Parathyroid adenoma (tissue), 2 donors: ENCODE measurements at regions not wholly inside any gene's neighbourhood (a gene's known extent, or its start where the extent isn't known, plus 50 kb on each side); places are given as distances from the start of the nearest gene placed in this dataset.

Experiments used
- H2AFZ ChIP-seq: fragments of 300-600 bp; sonication (generic); one replicate; pipeline ENCODE4 v1.7.0; 2017; ENCODE audit warnings: antibody characterized with exemption, mild to moderate bottlenecking
- H3K27ac ChIP-seq: fragments of 300-600 bp; sonication (generic); one replicate; pipeline ENCODE4 v1.7.0; 2017
- H3K27me3 ChIP-seq: fragments of 300-600 bp; sonication (generic); one replicate; pipeline ENCODE4 v1.7.0; 2017; ENCODE audit warnings: low read length; ENCODE audit not compliant: control insufficient read depth, insufficient read depth
- H3K36me3 ChIP-seq: fragments of 300-600 bp; sonication (generic); one replicate; pipeline ENCODE4 v1.7.0; 2017; ENCODE audit warnings: low read length; ENCODE audit not compliant: control insufficient read depth, insufficient read depth
- H3K4me1 ChIP-seq: fragments of 300-600 bp; sonication (generic); one replicate; pipeline ENCODE4 v1.7.0; 2017; ENCODE audit warnings: control low read depth
- H3K4me2 ChIP-seq: fragments of 300-600 bp; sonication (generic); one replicate; pipeline ENCODE4 v1.7.0; 2017; ENCODE audit warnings: low read length
- H3K4me3 ChIP-seq: fragments of 300-600 bp; sonication (generic); one replicate; pipeline ENCODE4 v1.7.0; 2017; ENCODE audit warnings: low read depth, low read length
- H3K79me2 ChIP-seq: fragments of 300-600 bp; sonication (generic); one replicate; pipeline ENCODE4 v1.7.0; 2017; ENCODE audit warnings: control low read depth
- H3K9ac ChIP-seq: fragments of 300-600 bp; sonication (generic); one replicate; pipeline ENCODE4 v1.7.0; 2017; ENCODE audit warnings: mild to moderate bottlenecking
- H3K9me3 ChIP-seq: fragments of 300-600 bp; sonication (generic); one replicate; pipeline ENCODE4 v1.7.0; 2017; ENCODE audit warnings: low read length; ENCODE audit not compliant: control insufficient read depth
- TF ChIP-seq, protein P1 (sequence below): fragments of 300-600 bp; sonication (generic); IDR thresholded peaks from one replicate; pipeline ENCODE4 v1.7.0; 2017; ENCODE audit warnings: antibody characterized with exemption, mild to moderate bottlenecking
- donor health status: primary hyperparathyroidism.

DNA sequence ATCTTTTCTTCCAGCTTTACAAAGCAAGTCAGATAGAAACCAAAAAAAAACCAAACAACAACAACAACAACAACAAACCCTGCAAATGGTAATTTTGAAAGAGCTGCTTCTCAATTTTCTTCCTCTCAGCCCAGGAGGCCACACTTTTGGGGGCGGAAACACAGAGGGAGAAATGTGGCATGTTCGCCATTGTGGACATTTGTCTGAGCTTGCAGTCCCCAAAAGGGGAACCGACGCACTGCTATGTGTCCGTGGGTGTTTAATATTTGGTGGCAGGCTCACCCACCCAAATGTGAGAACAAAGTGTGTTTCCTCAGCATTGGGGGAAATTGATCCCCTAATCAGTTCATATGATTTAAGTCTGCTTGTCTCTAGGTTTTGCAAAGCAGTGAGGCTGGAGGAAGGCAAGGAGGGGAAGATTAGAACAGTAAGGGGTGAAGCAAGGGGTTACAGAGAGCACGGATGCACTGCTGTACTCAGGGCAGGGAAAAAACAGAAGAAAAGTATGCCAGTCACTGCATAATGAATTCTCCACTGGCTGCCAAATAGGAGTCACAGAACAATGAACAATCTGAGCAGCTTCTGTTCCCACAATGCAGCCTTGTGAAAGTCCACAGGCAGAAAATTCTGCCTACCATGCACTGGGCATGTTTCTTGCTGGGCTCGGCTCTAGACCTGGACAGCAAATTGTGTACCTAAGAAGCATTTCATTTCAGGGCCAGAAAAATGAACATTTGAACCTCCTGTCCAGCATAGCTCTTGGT, 74.7 kb upstream of the GPM6B start:
- Histone ChIP-seq H3K4me3 (no peak overlapping the region), H3K36me3 (no peaks in the 10 kb centered on the region)

DNA sequence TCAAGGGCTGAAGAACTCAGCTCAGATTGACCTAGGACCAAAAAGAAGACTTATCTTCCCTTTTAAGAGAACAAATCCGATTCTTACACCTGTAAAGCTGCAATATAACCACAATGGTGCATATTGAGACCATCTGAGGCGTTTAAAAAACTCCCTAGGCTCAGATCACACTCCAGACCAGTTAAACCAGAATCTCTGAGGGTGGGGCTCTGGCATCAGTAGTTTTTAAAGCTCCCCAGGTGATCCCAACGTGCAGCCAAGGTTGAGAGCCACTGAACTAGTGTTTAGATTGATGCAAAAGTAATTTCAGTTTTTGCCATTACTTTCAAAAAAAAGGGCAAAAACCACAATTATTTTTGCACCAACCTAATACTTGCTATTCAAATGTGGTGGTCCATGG, 73.9 kb upstream of the GPM6B start:
- H3K4me1 ChIP-seq = no peaks in the 10 kb centered on the region
- H3K9me3 ChIP-seq = no peaks in the 10 kb centered on the region
- H3K4me2 ChIP-seq = no peak overlapping the region
- H3K79me2 ChIP-seq = no peaks in the 10 kb centered on the region
- H2AFZ ChIP-seq = no peak overlapping the region
- no peak overlapping the region for H3K4me3 ChIP-seq
- no peak overlapping the region for H3K27ac ChIP-seq
- H3K27me3 ChIP-seq = no peaks in the 10 kb centered on the region
- H3K36me3 ChIP-seq = no peaks in the 10 kb centered on the region
- TF ChIP-seq, protein P1, sequence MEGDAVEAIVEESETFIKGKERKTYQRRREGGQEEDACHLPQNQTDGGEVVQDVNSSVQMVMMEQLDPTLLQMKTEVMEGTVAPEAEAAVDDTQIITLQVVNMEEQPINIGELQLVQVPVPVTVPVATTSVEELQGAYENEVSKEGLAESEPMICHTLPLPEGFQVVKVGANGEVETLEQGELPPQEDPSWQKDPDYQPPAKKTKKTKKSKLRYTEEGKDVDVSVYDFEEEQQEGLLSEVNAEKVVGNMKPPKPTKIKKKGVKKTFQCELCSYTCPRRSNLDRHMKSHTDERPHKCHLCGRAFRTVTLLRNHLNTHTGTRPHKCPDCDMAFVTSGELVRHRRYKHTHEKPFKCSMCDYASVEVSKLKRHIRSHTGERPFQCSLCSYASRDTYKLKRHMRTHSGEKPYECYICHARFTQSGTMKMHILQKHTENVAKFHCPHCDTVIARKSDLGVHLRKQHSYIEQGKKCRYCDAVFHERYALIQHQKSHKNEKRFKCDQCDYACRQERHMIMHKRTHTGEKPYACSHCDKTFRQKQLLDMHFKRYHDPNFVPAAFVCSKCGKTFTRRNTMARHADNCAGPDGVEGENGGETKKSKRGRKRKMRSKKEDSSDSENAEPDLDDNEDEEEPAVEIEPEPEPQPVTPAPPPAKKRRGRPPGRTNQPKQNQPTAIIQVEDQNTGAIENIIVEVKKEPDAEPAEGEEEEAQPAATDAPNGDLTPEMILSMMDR = no peak
- no peak overlapping the region for H3K9ac ChIP-seq

More for the DNA sequence above, 74.7 kb upstream of the GPM6B start:
- Histone ChIP-seq H3K4me2 (no peak overlapping the region), H3K9ac (no peak overlapping the region), H3K9me3 (no peaks in the 10 kb centered on the region), H3K27ac (no peak overlapping the region), H3K4me1 (no peaks in the 10 kb centered on the region), H3K79me2 (no peaks in the 10 kb centered on the region), H2AFZ (no peak overlapping the region), H3K27me3 (no peaks in the 10 kb centered on the region)
- TF ChIP-seq, protein P1 = no peak

DNA sequence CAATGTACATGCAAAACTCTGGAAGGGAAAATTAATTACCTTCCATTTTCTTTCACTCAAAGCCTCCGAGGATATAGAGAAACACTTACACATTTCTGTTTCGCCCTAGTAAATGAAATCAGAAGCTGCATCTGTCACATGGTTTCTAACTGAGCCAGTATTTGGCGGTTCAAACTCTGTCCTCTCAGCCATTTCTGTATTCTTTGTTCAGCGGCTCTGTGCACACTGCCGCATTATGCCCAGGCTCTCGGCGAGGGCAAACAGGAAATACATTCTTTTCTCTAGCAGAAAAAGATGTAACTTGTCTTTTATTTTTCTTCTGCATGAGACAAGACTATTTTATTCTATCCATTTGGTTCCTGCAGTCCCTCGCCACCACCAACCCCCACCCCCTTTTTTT, 71.4 kb upstream of the GPM6B start:
- H3K9me3 ChIP-seq = no peaks in the 10 kb centered on the region
- TF ChIP-seq, protein P1 = no peak
- H3K36me3 ChIP-seq = no peaks in the 10 kb centered on the region
- no peak overlapping the region for H3K9ac ChIP-seq
- no peak overlapping the region for H3K27ac ChIP-seq
- H3K4me1 ChIP-seq = no peaks in the 10 kb centered on the region
- no peak overlapping the region for H3K4me3 ChIP-seq
- no peak overlapping the region for H3K4me2 ChIP-seq
- no peaks in the 10 kb centered on the region for H3K79me2 ChIP-seq
- no peak overlapping the region for H2AFZ ChIP-seq
- no peaks in the 10 kb centered on the region for H3K27me3 ChIP-seq

DNA sequence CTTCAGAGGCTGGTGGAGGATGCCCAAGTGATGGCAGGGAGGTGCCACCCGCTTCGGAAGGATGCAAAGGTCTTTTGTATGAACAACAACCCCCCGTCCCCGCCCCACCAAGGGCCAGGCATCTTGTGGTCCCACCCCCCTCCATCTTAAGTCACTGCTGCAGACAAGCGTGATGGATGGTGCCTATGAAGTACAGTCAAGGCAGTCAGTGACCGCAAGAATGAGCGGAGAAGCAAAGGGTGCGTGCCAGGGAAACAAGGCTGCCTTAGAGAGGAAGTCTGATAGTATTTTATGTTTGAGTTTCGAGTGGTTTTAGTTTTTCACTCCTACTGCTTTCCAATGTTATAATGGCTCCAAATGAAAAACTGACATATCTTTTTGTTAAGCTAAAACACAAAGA, 68.7 kb upstream of the GPM6B start:
- Histone ChIP-seq H3K4me3 (no peak overlapping the region), H3K4me1 (no peaks in the 10 kb centered on the region), H3K27ac (no peak overlapping the region), H3K79me2 (no peaks in the 10 kb centered on the region), H3K36me3 (no peaks in the 10 kb centered on the region), H3K9me3 (no peaks in the 10 kb centered on the region), H3K27me3 (no peaks in the 10 kb centered on the region), H2AFZ (no peak overlapping the region), H3K9ac (no peak overlapping the region), H3K4me2 (no peak overlapping the region)
- TF ChIP-seq, protein P1 = no peak

DNA sequence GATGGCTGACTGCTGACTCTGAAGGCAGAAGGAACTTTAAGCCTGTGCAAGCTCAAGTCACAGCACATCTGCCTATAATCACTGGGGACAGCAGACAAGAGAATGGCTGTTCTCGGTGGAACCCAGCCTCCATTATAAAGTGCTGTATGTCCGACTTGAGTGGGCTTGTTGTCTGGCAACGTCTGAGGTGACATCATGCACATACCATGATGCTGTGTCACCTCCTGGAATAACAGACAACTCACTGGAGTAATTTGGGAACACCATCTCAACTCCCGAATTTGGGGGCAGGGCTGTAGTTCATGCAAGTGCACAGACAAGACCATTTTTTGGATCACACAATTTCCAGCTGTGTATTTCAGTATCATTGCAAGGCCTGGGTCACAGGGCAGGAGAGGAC, 59.8 kb upstream of the GPM6B start:
- Histone ChIP-seq H3K79me2 (no peaks in the 10 kb centered on the region), H2AFZ (no peak overlapping the region), H3K36me3 (no peaks in the 10 kb centered on the region), H3K9ac (no peak overlapping the region), H3K27me3 (no peaks in the 10 kb centered on the region), H3K9me3 (no peaks in the 10 kb centered on the region), H3K4me3 (no peak overlapping the region), H3K4me1 (no peaks in the 10 kb centered on the region), H3K4me2 (no peak overlapping the region), H3K27ac (no peak overlapping the region)
- TF ChIP-seq, protein P1 = no peak
